Renal pelvis (tissue), 1 donor: ENCODE measurements at regions not wholly inside any gene's neighbourhood (a gene's known extent, or its start where the extent isn't known, plus 50 kb on each side); places are given as distances from the start of the nearest gene placed in this dataset.
A peak's percentile ranks its signal among the peaks of the same experiment; 100 is the strongest.
"Not testable (repeated sequence)": the region's sequence is repeated elsewhere in the genome, so short reads cannot be mapped to it uniquely, and the experiment has no call there.

ENCODE experiments used
- DNase-seq: peaks from one replicate; pipeline ENCODE4 v3.0.0-alpha.2; 2013

DNA sequence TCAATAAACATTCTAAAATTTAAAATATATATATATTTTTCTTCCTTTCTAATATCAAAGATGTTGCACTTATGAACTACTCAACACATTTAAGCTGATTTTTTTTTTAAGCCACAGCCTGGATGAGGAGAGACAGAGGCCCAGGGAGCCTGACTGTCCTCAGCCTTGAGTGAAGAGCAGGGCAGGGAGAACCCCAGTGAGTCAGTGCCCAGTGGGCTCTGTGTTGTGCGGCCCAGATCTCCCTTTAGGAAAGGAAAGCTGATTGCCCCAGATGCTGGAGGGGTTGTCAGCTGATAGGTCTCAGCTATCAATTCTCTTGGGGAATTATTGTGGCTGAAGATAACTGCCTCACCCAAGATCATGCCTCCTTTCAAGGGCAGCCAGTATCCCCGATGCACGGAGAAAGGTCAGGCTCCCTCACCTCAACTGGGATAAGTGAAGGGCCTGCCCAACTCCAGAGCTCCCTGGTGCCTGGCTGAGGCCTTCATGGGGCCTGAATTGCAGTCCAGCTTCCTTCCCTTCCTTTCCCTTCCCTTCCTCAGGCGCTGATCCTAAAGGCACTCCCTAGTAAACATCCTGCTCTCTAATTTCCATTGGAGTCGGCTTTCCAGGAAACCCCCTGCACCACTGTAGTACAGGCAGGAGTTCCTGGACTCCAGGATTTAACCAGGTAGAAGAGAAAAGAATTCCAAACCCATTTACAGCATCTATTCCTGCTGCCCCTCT, 106.9 kb upstream of the ATL2 start:
- no peak for DNase-seq

- not testable (repeated sequence) for DNase-seq
Observed at GRCh38 chr2:38482710-38483109, 105.6 kb upstream of the ATL2 start.

- no peak for DNase-seq
Observed at GRCh38 chr2:38480617-38481016, 103.5 kb upstream of the ATL2 start.

GRCh38 chr2:38477006-38477405, 99.9 kb upstream of the ATL2 start:
- no peak for DNase-seq

DNA sequence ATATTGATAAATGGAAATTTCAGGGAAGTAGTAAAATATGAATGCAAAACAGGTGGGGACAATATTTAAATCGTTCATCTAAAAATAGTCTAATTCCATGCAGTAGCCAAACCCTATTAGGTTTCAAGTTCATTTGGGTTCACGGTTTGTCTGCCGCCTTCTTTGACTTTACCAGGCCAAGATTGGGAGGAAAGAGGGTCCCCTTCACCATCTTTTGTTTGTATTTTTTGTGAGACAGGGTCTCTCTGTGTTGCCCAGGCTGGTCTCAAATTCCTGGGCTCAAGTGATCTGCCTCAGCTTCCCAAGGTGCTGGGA, 98.5 kb upstream of the ATL2 start:
- DNase-seq = no peak

GRCh38 chr2:38474715-38475566, 97.9 kb upstream of the ATL2 start:
- DNase-seq = no peak

GRCh38 chr2:38474021-38474456, 97.0 kb upstream of the ATL2 start:
- no peak for DNase-seq

- no peak for DNase-seq
Observed at GRCh38 chr2:38473333-38474005, 96.4 kb upstream of the ATL2 start.

DNA sequence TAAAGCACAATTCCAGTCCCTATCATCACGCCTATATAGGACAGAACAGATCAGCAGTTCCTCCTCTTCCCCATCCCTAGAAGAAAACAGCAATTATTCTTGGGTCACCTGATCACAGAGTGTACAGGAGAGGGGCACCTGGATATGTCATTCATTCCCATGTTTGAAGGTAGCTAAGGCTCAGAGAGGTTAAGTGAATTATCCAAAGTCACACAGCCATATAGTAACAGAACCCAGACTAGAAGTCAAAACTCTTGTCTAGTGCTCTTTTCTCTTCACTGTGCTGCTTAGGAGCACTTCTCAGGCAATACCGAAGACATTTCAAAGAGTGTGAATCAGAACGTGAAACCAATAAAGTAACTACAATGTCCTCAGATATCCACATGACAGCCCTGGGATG, 93.0 kb upstream of the ATL2 start:
- no peak for DNase-seq

- no peak for DNase-seq
Observed at GRCh38 chr2:38467768-38468455, 90.8 kb upstream of the ATL2 start.

DNA sequence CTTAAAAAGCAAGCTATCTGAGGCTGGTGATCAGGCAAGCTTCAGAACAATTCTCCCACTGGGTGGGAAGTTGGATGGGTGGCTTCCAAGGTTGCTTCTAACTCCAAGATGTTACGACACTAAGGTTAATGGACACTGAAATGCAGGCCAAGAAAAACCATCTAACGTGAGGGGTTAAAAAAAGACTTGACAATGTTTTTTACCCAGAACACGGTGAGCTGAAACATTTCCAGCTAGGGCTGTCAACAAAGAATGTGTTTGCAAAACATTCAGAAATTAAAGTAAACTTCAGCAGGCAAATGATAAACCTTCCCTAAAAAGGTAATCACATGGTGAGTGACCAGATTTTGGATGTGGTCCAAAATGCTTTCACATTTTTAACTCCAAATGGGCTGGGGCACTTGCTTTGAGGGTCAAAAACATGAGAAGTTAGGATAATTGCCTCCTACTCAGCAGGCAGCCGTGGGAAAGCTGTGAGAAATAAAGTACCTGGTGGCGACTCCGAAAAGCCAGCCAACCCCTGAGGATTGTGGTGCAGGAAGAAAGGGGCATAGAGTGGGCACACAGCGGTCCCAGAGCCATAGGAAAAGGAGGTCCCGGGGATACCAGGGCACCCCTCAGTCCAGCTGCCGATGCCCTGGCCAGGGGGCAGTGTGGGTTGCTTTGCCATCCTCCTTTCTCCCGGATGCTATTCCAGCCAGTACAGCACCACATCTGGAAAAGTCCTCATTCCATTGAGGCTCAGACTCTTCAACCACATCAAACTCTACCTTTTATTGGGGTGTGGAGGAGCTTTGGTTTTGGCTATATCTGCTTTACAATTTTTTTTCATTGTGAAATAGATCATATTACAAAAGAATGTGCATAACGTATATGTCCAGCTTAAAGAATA, 90.0 kb upstream of the ATL2 start:
- DNase-seq = peak; percentile 10

- DNase-seq = no peak
Observed at GRCh38 chr2:38466409-38466808, 89.3 kb upstream of the ATL2 start.

DNA sequence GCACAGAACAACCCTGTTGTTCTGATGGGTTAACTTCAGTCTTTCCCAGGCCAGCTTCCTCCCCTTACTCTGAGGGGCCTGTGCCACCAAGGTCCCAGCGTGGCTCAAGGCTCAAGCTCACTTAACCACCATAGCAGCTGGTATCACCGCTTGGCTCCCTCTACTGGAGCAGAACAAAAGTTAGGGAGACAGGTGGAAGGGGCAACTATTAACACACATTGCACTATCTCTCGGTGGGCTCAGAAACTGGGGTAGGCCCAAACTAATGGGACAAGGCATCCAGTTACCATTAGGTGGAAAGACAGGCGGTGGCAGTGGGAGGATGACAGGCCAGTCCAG, 88.7 kb upstream of the ATL2 start:
- DNase-seq = no peak

- DNase-seq = no peak
Observed at GRCh38 chr2:38464971-38465788, 88.1 kb upstream of the ATL2 start.

DNA sequence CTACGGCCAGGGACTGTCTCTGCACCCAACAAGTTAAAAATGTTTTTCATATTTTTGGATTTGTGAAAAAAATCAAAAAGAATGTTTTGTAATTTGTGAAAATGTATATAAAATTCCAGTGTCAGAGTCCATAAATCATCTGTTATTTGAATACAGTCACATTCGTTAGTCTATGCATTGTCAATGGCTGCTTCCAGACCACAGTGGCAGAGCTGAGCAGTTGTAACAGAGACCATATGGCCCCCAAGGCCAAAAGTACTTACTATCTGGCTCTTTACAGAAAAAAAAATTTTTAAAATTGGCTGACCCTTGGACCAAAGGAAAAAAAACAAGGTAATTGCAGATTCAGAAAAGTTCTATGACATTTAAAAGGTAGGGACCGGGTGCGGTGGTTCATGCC, 86.7 kb upstream of the ATL2 start:
- DNase-seq = no peak

- DNase-seq = no peak
Observed at GRCh38 chr2:38462121-38462661, 85.1 kb upstream of the ATL2 start.

- no peak for DNase-seq
Observed at GRCh38 chr2:38461470-38461869, 84.4 kb upstream of the ATL2 start.

GRCh38 chr2:38460313-38460712, 83.2 kb upstream of the ATL2 start:
- no peak for DNase-seq

DNA sequence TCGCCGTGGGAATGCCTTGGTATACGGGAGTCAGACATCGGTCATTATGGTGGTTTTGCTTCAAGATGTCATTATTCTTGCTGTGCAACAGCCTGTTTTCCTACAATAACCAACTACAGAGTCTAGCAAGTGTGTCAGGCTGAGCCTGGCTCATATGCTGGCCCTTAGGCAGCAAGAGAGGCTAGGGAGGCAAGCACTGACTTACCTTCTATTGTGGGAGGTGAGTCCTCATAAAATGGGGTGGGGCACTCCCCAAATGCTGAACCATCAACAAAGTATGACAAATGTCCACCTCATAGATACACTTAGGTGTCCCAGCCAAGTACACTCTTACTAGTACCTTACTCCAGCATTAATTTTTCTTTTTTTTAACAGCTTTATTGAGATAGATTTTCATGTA, 77.0 kb upstream of the ATL2 start:
- DNase-seq = no peak

GRCh38 chr2:38451778-38452177, 74.7 kb upstream of the ATL2 start:
- DNase-seq = not testable (repeated sequence)
